ENCODE measurements at regions not wholly inside any gene's neighbourhood (a gene's known extent, or its start where the extent isn't known, plus 50 kb on each side); places are given as distances from the start of the nearest gene placed in this dataset.

- TF ChIP-seq POLR2A (IDR thresholded peaks at IDR 0.05) (no peak), CTCF (IDR thresholded peaks at IDR 0.05) (no peak), EP300 (IDR thresholded peaks at IDR 0.05) (no peak)
These were observed 240.8 kb downstream of the NHLRC3 start for GRCh38 chr13:39279077-39279476.
